Fibroblast of skin of right biceps (primary cell): ENCODE measurements at regions not wholly inside any gene's neighbourhood (a gene's known extent, or its start where the extent isn't known, plus 50 kb on each side); places are given as distances from the start of the nearest gene placed in this dataset.
A peak's percentile ranks its signal among the peaks of the same experiment; 100 is the strongest.

Experiments used
- DNase-seq: peaks from one replicate; pipeline ENCODE4 v3.0.0-alpha.2; 2013

- no peak for DNase-seq
Observed at GRCh38 chr11:23973244-23973643, 523.6 kb upstream of the LUZP2 start.

- peak; percentile 36 for DNase-seq
Observed at GRCh38 chr11:23974051-23974450, 522.8 kb upstream of the LUZP2 start.

GRCh38 chr11:23974601-23975000 is 522.3 kb upstream of the LUZP2 start:
- peak; percentile 73 for DNase-seq

GRCh38 chr11:23976426-23976825 is 520.4 kb upstream of the LUZP2 start:
- peak; percentile 81 for DNase-seq

GRCh38 chr11:23976841-23977271 is 520.0 kb upstream of the LUZP2 start:
- DNase-seq = peak; percentile 58

DNA sequence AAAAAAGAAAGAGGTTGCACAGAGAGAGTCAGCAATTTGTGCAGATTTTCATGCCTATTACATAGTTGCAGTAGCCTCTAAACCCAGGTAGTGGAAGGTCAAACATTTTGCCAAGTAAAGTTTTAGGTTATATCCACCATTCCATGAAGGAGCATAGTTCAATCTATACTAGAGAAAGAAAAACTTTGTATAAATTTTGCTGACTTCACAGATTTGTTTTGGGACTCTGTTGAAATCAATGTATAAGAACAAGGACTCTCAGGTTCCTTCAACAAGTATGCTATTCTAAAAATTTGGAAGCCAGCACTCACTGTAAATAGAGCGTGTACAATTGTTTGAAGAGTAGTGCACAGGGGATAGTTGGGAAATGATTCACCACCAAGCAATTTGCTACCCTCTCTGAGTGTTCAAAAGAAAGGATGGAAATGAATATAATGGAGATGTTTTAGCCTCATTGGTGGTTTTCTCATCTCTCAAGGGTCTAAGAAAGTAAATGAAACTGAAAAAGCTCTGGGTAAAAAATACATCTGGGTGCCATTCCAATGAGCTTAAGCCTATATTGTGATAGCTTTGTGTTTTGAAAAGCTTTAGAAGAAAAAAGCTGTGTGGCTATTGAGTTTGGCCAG is 508.4 kb upstream of the LUZP2 start:
- DNase-seq = peak; percentile 89

DNA sequence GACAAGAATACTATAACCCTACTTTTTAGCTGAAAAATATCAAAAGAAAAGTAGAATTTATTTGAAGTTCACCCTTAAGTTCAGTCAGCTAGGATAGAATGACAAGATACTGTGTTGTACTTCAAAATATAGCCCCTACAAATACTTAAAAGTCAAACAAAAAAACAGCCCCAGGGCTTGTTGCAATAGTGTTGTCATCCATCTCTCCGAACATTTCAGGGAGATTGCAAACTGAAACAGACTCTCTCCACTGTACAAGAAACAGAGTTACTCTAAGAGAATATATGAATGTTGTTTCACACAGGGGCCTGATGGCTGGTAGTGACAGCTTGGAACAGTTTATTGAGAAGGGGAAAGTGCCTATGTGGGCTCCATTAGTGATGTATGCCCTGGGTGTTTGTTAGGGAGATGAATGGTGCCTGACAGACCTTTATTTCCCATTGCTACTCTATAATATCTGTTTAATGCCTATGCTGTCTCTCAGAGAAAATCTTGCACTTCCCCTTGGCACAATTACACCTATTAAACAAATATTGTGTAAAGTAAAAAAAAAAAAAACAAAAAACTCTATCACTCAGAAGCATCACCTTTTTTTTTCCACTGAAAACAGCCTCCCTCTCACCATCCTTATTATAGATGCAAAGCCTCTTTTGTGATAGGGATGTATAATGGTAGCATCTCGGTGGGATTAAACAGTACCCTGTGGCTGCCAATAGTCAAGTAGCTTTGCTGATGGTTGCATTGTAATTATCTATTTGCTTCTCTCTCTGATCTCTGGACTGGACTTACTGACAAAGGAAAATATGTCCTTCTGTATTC is 506.3 kb upstream of the LUZP2 start:
- DNase-seq = no peak

- DNase-seq = peak; percentile 86
Observed at GRCh38 chr11:23991165-23991539, 505.7 kb upstream of the LUZP2 start.

GRCh38 chr11:23995891-23996290 is 501.0 kb upstream of the LUZP2 start:
- DNase-seq = peak; percentile 59

- DNase-seq = no peak
Observed at GRCh38 chr11:23997356-23997755, 499.5 kb upstream of the LUZP2 start.

DNA sequence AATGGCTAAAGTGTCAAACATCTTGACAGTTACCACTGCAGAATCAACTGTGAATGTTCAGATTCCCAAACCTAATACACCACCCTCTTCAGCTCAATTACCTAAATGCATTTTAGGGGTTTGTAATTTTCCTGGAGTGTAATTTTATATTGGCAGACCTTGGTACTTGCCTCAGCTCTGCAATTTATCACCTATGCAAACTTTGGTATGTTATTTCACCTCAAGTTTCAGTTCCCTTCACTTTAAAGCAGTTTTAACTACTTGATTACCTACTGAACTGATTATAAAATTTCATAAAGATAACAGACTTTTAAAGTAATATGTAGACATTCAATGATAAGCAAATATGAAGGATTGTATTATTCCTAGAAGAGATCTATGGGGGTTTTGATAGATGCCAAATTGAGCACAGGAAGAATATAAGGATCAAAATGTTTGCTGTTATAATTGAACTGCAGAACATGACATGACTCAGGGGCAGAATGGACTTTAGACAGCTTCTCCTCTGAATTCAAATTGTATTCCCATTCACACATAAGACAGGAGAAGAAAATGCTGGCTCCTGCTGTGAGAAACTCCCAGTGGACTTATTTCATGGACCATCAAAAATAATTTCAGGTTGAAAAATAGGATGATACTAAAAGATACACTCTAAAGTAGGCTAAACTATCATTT is 491.5 kb upstream of the LUZP2 start:
- no peak for DNase-seq

GRCh38 chr11:24043842-24044241 is 453.0 kb upstream of the LUZP2 start:
- DNase-seq = no peak

GRCh38 chr11:24046731-24047130 is 450.1 kb upstream of the LUZP2 start:
- DNase-seq = no peak

DNA sequence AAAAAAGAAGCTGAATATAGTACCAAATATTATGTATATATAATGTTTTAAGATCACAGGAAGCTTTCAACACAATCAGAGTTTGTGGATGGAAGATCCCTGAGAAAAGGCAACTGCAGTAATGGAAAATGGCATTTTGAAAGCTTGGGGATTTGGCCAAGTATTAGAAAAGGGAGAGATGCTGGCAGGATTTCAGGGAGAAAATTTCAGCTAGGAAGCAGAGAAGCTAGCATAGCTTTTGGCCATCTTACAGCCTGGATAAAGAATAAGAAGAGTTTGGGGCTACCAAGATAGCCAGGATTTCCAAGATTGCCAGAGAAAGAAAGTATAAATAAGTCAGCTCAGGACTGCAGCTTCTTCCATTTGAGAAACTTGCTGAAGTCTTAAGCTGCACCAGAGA is 440.8 kb upstream of the LUZP2 start:
- DNase-seq = no peak

DNA sequence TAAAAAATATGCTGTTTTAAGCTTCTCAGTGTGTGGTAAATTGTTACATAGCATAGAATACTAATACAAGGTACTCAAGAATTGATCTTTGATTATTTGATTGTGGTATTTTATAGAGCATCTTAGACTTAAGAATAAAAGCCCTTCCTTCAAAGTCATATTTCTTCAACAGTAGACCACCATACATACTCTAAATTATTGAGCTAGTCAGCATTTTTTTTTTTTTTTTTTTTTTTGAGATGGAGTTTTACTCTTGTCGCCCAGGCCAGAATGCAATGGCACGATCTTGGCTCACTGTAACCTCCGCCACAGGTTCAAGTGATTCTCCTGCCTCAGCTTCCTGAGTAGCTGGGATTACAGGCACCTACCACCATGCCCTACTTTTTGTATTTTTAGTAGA is 436.7 kb upstream of the LUZP2 start:
- no peak for DNase-seq

- DNase-seq = peak; percentile 75
Observed at GRCh38 chr11:24064309-24064903, 432.4 kb upstream of the LUZP2 start.

DNA sequence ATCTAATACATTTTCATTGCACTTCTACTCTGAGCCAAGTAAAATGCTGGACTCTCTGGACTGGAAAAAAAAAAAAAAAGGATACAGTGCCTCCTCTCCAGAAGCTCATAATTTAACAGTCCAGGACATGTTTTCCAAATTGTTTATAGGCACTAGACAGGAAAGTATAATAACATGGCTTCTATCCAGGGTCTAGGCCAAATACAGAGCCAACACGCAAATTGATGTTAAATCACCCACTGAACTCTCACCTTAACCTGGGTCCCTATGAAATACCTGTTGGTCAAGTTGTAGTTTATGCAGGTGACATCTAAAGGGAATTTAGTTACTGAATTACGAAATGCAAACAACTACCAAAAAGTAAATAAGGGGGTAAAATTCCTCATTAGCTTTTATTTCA is 428.7 kb upstream of the LUZP2 start:
- DNase-seq = no peak

DNA sequence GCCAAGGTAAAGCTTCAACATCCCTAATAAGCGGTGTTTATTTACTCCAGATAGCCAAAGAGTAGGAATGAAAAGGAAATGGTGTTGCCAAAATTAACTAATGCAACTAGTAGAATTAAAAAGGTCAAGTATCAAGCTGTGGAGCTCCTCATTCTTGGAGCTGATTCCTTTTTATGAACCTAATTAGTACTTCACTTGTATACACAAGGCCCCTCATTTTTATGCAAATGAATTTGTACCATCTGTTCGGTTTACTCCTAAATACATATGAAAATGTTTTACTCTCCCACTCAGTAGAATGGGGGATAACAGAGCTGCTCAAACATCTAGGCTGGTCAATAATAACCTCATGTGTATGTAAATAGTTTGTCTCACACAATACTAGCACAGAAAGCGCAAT is 426.4 kb upstream of the LUZP2 start:
- no peak for DNase-seq

- DNase-seq = no peak
Observed at GRCh38 chr11:24078018-24078417, 418.8 kb upstream of the LUZP2 start.

GRCh38 chr11:24082241-24082640 is 414.6 kb upstream of the LUZP2 start:
- DNase-seq = no peak

- no peak for DNase-seq
Observed at GRCh38 chr11:24082860-24083259, 414.0 kb upstream of the LUZP2 start.

DNA sequence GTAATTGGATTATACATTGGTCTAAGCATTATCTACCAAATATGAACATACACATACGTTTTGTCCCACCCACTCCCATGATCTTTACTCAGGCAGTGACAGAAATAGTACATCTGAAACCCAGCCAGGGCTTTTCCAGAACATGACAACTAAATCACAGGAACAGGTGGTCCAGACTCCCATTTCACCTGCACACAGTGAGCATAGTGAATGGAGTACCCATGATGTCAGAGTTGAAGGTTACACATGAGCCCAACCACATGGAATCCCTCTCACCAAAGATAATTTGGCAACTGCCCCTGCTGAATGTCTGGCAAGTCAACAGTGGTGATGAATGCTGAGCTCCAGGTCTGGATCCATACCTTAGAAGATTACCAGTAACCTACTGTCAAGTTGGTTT is 411.9 kb upstream of the LUZP2 start:
- DNase-seq = no peak

DNA sequence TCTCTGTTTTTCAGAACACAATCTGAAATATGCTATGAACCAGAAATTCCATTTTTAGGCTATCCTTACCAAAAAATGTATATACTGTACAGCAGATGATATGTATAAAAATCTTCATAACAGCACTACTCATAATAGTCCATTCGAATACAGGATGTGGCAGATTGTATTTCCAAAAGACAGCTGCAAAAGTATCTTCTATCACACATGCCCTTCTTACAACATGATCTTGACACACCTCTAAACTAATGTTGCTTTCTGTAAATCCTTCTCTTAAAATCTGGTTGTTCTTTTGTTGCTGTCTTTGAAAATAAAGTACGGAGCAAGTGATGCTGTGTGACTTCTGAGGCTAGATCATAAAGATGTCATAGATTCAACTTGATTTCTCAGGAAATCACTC is 409.9 kb upstream of the LUZP2 start:
- DNase-seq = no peak

DNA sequence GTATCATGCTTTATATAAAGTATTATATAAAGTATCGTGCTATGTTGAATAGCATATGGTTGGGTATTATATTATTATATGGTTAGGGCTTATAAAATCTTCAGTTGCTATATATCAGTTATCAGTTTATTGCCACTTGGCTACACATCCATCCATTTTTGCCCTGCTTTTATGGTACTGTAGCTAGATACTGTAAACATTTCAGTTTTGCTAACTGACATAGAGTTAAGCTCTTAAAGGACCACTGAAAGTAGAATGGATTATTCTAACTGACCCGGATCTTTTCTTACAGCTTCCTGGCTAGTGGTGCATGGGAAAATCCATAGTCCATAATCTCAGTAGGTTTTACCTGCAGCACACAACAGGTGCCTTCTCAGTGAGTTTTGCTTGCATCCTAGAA is 405.3 kb upstream of the LUZP2 start:
- no peak for DNase-seq
